ENCODE measurements at regions not wholly inside any gene's neighbourhood (a gene's known extent, or its start where the extent isn't known, plus 50 kb on each side); places are given as distances from the start of the nearest gene placed in this dataset.

DNA sequence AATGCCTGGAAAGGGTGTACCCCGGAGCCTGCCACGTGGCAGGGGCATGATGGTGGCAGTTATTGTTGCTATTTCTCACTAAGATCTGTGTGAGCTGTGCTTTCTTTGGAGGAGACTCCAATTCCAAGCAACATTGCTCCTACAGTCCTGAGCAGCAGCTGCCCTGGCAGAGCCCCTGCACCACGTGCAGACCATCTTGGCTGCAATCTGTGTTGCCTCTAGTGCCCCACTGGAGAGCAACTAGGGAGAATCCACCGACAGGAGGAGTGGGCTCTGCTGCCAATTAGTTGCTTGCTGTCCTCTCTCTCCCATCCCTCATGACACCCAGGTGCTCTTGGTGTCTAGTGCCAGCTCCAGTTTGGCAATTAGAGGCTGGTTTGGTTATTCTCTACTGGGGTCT, 116.0 kb downstream of the PXDC1 start:
- TF ChIP-seq EZH2 (IDR thresholded peaks at IDR 0.05; ENCODE audit: borderline replicate concordance, low read length) = no peak
- no peak for TF ChIP-seq CTCF (conservative IDR thresholded peaks at IDR 0.05 in 1 of 2, IDR thresholded peaks at IDR 0.05 in 1 of 2; ENCODE audit: extremely low read depth in 1 of 2, insufficient read depth in 1 of 2, low read depth in 1 of 2, low read length in 2 of 2)

Data from mammary epithelial cell (primary cell).